ENCODE measurements at regions not wholly inside any gene's neighbourhood (a gene's known extent, or its start where the extent isn't known, plus 50 kb on each side); places are given as distances from the start of the nearest gene placed in this dataset.

DNA sequence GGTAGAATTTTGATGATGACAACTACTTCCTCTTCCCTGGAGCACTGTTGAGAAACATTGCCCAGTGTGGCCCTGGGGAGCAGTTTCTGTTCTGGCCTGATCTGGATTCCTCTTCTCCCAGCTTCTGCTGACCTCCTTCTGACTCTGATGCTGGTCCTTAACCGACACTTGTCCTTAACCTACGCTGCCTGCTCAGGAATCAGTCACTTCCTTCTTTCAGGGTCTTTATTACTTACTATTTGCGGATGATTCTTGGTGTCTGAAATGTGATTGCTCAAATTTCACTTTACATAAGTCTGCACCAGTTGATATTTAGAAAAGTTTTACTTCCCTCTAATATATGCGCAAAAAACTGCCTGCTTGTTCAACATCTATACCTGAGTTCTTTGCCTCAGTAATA lies 164.1 kb downstream of the PTEN start (continued):
- TF ChIP-seq USF1 (IDR thresholded peaks at IDR 0.05; ENCODE audit: borderline replicate concordance, extremely low read length, insufficient read depth, low read depth, low read length): no peak
- no peak for TF ChIP-seq POLR2AphosphoS5 (IDR thresholded peaks at IDR 0.05; ENCODE audit: low read length)
- TF ChIP-seq DPF2 (IDR thresholded peaks at IDR 0.05): no peak
- 0 out of 2 replicates have a peak, but pooled peaks have one; percentile 9 for TF ChIP-seq CREB1 (IDR thresholded peaks at IDR 0.05; ENCODE audit: low read depth)

DNA sequence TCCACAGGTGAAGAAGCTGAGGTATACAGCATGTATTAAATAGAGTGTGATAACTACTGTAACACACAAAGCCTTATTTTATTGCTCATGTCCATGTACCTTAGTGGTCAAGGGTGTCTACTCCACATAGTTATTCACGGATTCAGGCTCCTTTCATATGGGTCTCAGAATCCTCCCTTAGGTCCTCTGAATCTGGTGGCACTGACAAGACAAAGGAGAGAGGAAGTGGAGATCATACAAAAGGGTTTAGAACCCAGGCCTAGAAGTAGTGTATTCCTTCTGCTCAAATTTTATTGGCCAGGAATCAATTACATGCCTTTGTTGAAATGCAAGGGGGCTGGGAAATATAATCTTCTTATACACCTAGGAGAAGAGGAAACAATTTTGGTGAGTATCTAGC lies 164.6 kb downstream of the PTEN start:
- peak overlapping the region; percentile 61 for H2AFZ ChIP-seq (ENCODE audit: control insufficient read depth, low read depth, low read length)

More for the DNA sequence above, 164.6 kb downstream of the PTEN start:
- H3K9ac ChIP-seq (ENCODE audit: control insufficient read depth, insufficient read depth, low read length): no peak overlapping the region; the same call in 1 of the 2 replicates
- no peaks in the 10 kb centered on the region for H4K20me1 ChIP-seq (ENCODE audit: control insufficient read depth, insufficient read depth)
- FAIRE-seq: peak; percentile 31
- ATAC-seq: peak; percentile 47
- BruUV-seq (replicated peaks): no TSS peak
- no peak for TF ChIP-seq ZBTB4 (CRISPR knock-in tag; IDR thresholded peaks at IDR 0.05)
- TF ChIP-seq SPI1 (IDR thresholded peaks at IDR 0.05; ENCODE audit: borderline replicate concordance, insufficient read depth, low read depth, low read length): 0 out of 2 replicates have a peak, but pooled peaks have one; percentile 25
- no peaks in the 10 kb centered on the region for H3K27me3 ChIP-seq (replicated peaks in 1 of 2; ENCODE audit: control insufficient read depth in 2 of 2, insufficient read depth in 2 of 2, low read length in 1 of 2)
- H3K36me3 ChIP-seq (ENCODE audit: control insufficient read depth in 2 of 2, insufficient read depth in 2 of 2, low read length in 1 of 2): no peaks in the 10 kb centered on the region
- POLR2A ChIA-PET: interaction anchor here (1.1 kb wide), 1 partner anchor 12 kb away, joined by 3 read pairs; no protein-coding TSS in a partner anchor
- no peaks in the 10 kb centered on the region for H3K79me2 ChIP-seq (ENCODE audit: control insufficient read depth, insufficient read depth, low read length)
- H3K4me3 ChIP-seq: no peak overlapping the region
- H3K9me3 ChIP-seq (replicated peaks; ENCODE audit: control insufficient read depth, insufficient read depth, low read length): no peaks in the 10 kb centered on the region
- SMC1A ChIA-PET (ENCODE audit: uncharacterized antibody, unreplicated experiment): interaction anchor here (0.8 to 2.2 kb wide), 4 partner anchors 34 to 80 kb away, joined by 3 to 9 read pairs (median 4); no protein-coding TSS in a partner anchor
- peak overlapping the region; percentile 61 for H3K27ac ChIP-seq (ENCODE audit: control insufficient read depth, insufficient read depth)
- CTCF ChIA-PET: no interaction called here
- 100% methylated on average over 1 of the region's 1 CpG for WGBS (ENCODE audit: insufficient coverage, insufficient replicate concordance, low lambda C conversion rate, missing lambda C conversion rate)
- in situ Hi-C loops (cut with MboI) (no loop called here), intact Hi-C loops (cut with micrococcal nuclease; ENCODE audit: unreplicated experiment) (no loop called here)
- peaks cover 22% of the 10 kb centered on the region for H3K4me1 ChIP-seq (ENCODE audit: control insufficient read depth, insufficient read depth, low read length)
- RAD21 ChIA-PET (ENCODE audit: unreplicated experiment): interaction anchor here (0.7 to 1.4 kb wide), 6 partner anchors 21 to 359 kb away, joined by 3 to 5 read pairs (median 3); no protein-coding TSS in a partner anchor
- peak overlapping the region; percentile 62 for H3K4me2 ChIP-seq (ENCODE audit: control insufficient read depth, insufficient read depth)
- no peak for DNase-seq (ENCODE audit: low read depth, low spot score)

All from GM12878 (cell line).